HG03432 (cell line): ENCODE measurements at regions not wholly inside any gene's neighbourhood (a gene's known extent, or its start where the extent isn't known, plus 50 kb on each side); places are given as distances from the start of the nearest gene placed in this dataset.
"Not testable (repeated sequence)": the region's sequence is repeated elsewhere in the genome, so short reads cannot be mapped to it uniquely, and the experiment has no call there.

ENCODE experiments used
- ATAC-seq: cut with Tn5 transposase; IDR thresholded peaks from one replicate; pipeline ENCODE4 v1.9.1; 2021; ENCODE audit warnings: mild to moderate bottlenecking, moderate library complexity; ENCODE audit not compliant: unreplicated experiment

DNA sequence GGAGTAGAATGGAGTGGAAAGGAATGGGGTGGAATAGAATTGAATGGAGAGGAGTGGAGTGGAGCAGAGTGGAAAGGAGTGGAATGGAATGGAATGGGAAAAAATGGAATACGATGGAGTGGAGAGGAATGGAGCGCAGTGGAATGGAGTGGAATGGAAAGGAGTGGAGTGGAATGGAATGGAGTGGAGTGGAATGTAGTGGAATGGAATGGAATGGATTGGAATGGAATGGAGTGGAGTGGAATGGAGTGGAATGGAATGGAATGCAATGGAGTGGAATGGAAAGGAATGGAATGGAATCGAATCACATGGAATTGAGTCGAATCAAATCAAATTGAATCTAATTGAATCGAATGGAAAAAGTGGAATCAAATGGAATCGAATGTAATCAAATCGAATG, 1016.1 kb downstream of the CDY1 start:
- ATAC-seq, result no peak

GRCh38 chrY:26645856-26646255, 1023.9 kb downstream of the CDY1 start:
- not testable (repeated sequence) for ATAC-seq

DNA sequence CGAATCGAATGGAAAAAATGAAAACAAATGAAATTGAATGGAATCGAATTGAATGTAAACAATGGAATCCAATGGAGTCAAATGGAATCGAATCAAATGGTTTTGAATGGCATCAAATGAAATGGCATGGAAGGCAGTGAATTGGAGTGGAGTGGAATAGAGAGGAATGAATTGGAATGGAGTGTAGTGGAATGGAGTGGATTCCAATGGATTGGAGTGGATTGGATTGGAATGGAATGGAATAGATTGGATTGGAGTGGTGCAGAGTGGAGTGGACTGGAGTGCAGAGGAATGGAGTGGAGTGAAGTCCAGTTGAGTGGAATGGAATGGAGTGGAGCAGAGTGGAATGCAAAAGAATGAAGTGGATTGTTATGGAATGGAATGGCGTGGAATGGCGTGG, 1026.3 kb downstream of the CDY1 start:
- ATAC-seq, result not testable (repeated sequence)

DNA sequence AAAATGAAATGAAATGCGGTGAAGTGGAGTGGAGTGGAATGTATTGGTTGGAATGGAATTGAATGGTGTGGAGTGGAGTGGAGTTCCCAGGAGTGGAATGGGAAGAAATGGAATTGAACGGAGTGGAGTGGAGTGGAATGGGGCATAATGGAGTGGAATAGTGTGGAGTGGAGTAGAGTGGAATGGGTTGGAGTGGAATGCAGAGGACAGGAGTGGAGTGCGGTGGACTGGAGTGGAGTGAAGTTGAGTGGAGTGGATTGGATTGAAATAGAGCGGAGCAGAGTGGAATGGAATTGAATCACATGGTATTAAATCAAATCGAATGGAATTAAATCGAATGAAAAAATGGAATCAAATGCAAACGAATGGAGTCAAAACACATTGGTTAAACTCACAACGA, 1042.3 kb downstream of the CDY1 start:
- ATAC-seq, result not testable (repeated sequence)

GRCh38 chrY:26666691-26667090, 1044.8 kb downstream of the CDY1 start:
- ATAC-seq, result not testable (repeated sequence)

GRCh38 chrY:26669243-26669642, 1047.3 kb downstream of the CDY1 start:
- not testable (repeated sequence) for ATAC-seq

GRCh38 chrY:26670360-26670871, 1048.5 kb downstream of the CDY1 start:
- peak; percentile 29 for ATAC-seq

DNA sequence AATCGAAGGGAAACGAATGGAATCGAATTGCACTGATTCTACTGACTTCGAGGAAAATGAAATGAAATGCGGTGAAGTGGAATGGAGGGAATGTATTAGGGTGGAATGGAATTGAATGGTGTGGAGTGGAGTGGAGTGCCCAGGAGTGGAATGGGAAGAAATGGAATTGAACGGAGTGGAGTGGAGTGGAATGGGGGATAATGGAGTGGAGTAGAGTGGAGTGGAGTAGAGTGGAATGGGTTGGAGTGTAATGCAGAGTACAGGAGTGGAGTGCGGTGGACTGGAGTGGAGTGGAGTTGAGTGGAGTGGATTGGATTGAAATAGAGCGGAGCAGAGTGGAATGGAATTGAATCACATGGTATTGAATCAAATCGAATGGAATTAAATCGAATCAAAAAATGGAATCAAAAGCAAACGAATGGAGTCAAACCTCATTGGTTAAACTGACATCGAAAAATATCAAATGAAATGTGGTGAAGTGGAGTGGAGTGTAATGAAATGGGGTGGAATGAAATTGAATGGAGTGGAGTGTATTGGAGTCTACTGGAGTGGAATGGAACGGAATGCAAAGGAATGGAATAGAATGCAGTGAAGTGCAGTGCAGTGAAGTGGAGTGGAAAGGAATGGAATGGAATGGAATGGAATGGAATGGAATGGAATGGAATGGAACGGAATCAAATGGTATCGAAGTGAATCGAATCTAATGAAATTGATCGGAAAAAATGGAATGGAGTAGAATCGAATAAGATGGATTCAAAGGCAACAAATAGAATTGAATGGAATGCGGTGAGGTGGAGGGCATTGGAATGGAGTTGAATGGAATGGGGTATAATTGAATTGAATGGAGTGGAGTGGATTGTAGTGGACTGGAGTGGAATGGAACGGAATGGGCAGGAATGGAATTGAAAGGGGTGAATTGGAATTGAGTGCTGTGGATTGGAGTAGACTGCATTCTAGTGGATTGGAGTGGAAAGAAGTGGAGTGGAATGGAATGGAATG, 1049.3 kb downstream of the CDY1 start:
- ATAC-seq, result peak; percentile 52
